Skin of body (tissue), 1 donor: ENCODE measurements at regions not wholly inside any gene's neighbourhood (a gene's known extent, or its start where the extent isn't known, plus 50 kb on each side); places are given as distances from the start of the nearest gene placed in this dataset.

ENCODE experiments used
- DNase-seq: peaks from one replicate; lab custom pipeline; 2025; lab: John Stamatoyannopoulos, UW

DNA sequence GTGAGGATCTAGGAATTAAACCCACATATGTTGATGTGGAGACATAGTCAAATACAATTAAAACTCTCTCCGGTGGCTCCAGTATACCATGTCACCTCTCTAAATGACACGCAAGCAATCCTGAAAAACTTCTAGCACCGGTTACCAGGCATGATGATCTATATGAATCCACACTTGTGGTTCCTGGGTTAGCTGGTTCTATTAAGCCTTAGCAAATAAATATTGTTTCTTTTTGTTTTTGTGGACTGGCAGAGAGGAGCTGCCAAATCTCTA lies 104.8 kb downstream of the SEC61B start:
- DNase-seq: no peak

DNA sequence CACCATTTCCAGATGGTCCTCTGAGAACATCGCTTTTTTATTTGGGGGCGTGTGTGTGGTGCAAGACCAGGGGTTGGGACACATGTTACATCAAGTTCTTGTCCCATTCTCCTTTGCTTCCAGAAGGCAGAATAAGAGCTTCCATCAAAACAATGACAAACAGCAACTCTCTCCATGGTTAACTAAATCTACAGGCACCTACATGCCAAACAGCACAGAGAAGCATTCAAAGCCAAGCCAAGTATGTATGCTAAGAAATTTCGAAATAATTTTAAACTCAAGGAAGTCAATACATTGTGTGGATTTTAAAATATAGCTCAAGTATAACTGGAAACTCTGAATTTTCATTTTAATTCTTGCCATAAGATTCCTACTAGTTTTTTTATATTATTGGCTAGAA lies 105.6 kb downstream of the SEC61B start:
- no peak for DNase-seq

GRCh38 chr9:99335280-99335679 lies 113.2 kb downstream of the SEC61B start:
- DNase-seq: no peak

DNA sequence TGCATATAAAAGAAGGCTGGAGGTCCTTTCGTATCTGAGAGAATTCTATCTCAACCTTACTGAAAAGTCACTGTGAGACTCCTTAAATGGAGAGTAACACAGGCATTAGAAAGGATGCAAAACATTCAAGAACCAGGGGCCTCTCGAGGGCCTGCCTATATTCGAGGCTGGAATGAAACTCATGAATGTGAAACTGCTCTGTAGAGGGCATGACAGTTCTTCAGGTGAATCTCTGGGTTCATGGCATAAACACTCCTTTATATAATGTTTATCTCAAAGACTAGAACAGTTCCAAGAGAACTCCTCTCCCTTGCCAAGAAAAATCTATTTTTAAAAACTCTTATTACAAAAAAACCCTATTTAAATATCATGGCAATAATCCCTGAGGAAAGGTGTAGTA lies 113.9 kb downstream of the SEC61B start:
- DNase-seq: no peak

DNA sequence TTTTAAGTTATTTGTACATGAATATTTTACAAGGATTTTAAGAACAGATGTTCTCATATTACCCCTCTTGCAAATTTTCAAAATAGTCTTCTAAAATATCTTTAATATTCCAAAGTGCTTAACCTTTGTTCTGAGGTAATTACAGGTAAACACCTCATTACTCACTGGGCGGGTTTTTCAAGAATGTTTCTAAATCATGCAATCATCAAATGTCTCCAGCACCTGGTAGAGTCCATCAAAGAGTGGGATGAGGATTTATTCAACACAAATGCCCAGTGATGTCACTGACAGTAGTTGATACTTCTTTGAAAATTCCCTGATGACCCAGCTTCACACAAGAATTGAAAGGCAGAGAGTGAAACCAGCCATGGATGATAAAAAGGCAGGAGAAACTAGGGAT lies 114.4 kb downstream of the SEC61B start:
- DNase-seq: no peak

DNA sequence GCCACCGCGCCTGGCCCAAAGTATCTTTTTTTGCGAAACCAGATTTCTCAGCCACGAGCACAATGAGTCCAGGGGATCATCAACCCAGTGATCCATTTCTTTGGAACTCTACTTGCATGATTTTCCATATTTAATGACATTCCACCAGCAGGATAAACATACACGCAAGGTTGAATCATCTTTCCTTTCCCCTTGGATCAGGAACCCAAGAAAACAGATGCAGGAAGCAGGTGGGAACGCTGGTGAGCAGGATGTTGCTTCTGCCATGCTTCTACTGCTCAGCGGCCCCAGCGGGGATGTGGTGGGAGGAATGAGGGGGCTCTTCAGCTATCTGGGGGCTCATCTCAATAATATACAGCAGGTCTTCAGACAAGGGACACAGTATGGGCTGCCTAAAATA lies 118.2 kb downstream of the SEC61B start:
- no peak for DNase-seq

- DNase-seq: no peak
These were observed 119.6 kb downstream of the SEC61B start for GRCh38 chr9:99341686-99342085.

DNA sequence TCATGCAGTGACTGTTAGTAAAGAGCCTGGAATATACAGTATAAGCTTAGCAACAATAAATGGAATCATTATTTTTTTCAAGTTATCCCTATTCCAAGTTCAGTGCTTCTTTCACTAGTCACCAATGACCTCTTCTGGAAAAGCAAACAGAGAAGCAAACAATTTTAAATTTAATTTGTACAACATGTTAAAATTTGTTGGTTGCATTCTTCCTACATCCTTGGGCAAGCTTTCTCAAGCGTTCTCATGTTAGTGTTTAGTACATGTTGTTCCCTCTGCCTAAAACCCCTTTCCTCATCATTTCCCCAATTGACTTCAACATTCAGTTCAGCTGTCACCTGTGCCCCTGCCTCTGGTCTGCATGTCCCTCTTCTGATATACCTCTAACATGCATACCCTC lies 123.4 kb downstream of the SEC61B start:
- DNase-seq: no peak

DNA sequence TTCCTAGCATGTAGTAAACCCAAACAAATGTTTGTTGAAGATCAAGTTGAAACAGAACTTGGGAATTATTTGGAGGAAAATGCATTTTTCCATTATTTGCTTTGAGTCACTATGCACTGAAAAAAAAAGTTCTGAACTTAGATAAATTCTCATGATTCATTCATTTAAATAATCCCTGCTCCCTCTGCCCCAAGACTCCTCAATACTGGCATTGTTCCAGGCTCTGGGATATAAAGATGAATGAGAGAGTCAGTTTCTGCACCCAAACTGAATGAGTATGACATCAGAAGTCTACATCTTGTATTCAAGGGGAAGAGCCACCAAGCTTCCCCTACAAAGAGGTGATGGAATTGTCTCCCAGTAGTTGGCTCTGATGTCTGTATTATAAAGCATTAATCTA lies 123.9 kb downstream of the SEC61B start:
- DNase-seq: peak; percentile 9

DNA sequence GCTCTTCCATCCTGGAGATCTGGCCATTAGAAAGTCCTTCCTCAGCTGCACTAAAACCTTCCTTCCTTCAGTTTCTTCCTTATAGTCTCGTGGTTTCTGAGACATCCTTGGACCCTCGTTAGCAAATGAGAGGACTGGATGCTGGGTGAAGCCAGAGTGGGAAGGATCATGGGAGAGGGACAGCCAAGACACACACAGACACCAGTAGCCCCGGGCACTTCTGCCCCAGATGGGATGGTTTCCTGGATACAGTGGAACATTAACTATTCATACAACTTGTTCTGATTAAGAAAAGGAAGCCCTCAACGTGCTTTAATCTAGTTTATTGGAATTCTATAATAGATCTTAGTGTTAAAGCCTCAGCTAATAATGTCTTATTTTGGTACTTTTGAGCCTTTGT lies 125.5 kb downstream of the SEC61B start:
- no peak for DNase-seq

DNA sequence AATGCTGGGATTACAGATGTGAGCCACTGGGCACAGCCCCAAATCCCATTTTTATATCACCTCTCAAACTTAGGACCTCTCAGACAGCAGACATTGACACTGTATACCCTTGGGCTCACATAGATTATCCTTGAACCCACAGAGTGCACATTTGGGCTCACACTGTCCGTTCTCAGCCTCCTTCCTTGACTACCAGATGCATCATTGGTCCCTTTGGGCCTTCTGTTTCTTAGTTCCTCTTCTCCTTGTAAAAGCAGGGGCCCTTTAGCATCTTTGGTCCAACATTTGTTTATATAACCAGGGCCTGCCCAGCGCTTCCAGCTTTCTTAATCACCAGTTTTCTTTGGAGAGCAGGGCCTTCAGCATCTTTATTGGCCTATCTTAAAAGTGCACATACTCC lies 126.2 kb downstream of the SEC61B start:
- DNase-seq: no peak

- no peak for DNase-seq
These were observed 127.8 kb downstream of the SEC61B start for GRCh38 chr9:99349870-99350269.

DNA sequence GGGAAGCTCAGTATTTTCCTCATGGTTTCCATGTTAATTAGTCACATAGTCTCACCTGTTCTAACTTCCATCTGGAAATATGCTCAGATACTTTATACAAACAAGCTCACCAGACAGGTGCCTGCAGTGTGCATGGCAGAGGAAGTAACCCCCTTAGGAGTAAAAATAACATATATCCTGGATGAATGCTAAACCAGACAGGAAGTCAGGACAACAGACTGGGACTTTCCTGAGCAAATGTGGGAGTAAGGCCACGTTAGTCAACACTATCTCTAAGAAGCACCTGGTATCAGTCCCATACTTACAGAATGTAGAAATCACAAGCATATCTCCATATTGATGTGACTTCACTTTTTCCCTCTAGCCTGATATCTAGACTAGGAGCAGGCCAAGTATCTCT lies 128.4 kb downstream of the SEC61B start:
- DNase-seq: no peak

DNA sequence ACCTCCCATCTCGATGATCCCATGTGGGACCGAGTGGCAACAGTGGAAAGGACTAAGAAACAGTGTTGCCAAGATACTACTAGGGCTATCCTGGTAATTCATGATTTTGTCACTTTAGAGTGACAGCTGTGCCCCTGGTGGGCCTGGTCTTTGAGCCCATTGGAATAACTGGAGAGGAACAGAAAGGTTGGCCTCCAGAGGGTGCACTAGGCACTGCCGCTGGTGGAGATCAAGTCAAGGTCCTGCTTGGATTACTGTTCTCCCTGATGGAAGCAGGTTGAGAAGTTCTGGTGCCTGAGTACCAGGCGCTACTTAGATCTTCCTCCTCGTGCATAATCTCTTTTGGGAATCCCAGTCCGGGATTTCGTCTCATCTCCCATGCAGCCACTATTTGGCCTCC lies 129.6 kb downstream of the SEC61B start:
- no peak for DNase-seq

- peak; percentile 74 for DNase-seq
These were observed 130.7 kb downstream of the SEC61B start for GRCh38 chr9:99352826-99353225.

- DNase-seq: peak; percentile 18
These were observed 131.3 kb downstream of the SEC61B start for GRCh38 chr9:99353408-99353807.

DNA sequence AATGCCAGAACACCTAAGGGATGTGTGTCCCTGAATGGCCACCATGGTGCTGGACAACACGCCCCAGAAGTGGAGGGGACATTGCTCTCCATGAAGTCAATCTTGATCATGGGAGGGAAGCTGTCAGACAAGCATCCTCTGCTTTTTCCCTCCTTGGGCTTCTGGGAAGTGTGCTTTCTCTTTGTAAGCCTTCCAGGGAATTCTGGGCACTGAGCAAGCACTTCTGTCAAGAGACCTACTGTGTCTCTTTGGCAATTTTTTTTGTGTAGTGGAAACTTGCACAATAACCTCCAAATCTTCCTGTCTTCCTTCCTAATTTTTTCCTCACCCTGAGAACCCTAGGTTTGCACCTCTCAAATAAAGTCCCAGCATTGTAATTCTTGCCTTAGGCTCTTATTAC lies 132.0 kb downstream of the SEC61B start:
- DNase-seq: no peak

- no peak for DNase-seq
These were observed 134.5 kb downstream of the SEC61B start for GRCh38 chr9:99356512-99356971.

GRCh38 chr9:99357575-99357974 lies 135.5 kb downstream of the SEC61B start:
- no peak for DNase-seq

GRCh38 chr9:99358668-99359067 lies 136.6 kb downstream of the SEC61B start:
- DNase-seq: no peak

- no peak for DNase-seq
These were observed 137.3 kb downstream of the SEC61B start for GRCh38 chr9:99359336-99359735.

DNA sequence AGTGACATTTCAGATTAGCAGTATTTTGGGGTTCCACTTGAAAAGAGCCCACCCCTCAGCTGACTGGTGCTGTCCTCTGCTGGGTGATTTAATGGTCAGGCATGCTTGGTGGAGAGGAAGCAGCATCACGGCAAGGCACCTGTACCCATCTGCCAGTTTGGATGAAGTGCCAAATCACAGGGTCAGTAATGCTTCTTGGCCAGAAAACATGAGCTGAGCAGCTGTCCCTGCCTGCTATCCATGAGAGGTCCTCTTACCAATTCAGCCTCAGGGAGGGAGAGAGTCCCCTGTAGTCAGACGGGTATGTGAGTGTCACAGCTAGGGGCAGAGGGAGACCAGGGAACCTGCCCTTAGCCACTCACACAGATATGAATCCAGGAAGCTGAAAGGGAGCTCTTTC lies 137.9 kb downstream of the SEC61B start:
- DNase-seq: no peak

DNA sequence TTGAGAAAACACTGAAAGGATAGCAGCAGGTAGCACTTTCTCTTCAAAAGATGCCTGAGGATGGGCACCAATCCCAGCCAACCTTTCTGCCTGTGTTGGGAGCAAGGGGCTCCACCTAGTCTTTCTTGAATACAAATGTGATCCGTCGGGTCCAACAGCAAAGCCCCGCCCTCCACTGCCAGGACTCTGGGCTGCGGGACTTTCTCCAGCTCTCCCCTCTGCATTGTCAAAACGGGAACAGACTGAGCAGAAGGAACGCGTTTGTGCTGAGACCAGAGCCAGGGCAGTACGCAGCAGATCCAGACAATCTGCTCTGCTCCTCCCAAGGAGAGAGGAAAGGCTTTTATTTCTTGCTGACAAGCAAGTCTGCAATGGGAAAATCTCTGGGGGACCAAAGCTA lies 139.7 kb downstream of the SEC61B start:
- DNase-seq: no peak

- no peak for DNase-seq
These were observed 140.2 kb downstream of the SEC61B start for GRCh38 chr9:99362321-99362720.

- DNase-seq: no peak
These were observed 141.4 kb downstream of the SEC61B start for GRCh38 chr9:99363509-99363908.
